Esophagus muscularis mucosa (tissue), 4 donors: ENCODE measurements at regions not wholly inside any gene's neighbourhood (a gene's known extent, or its start where the extent isn't known, plus 50 kb on each side); places are given as distances from the start of the nearest gene placed in this dataset.

Experiments
- CTCF ChIP-seq, 3 experiments: fragments of 200-600 bp in 2 of 3; fragments of 450-650 bp in 1 of 3; sonication (generic) in 2 of 3; IDR thresholded peaks; one replicate each; pipeline ENCODE4 v1.5.1; 2017 to 2019; ENCODE audit warnings: antibody characterized with exemption in 3 of 3, mild to moderate bottlenecking in 2 of 3, moderate library complexity in 1 of 3
- EP300 ChIP-seq: sonication (generic); formaldehyde crosslinking; IDR thresholded peaks from one replicate; pipeline ENCODE4 v1.6.1; 2017; ENCODE audit warnings: antibody characterized with exemption
- POLR2A ChIP-seq: fragments of 450-650 bp; IDR thresholded peaks from one replicate; pipeline ENCODE4 v1.6.1; 2017; ENCODE audit warnings: antibody characterized with exemption, moderate library complexity, mild to moderate bottlenecking, low read depth

GRCh38 chr7:47042669-47043068, 539.2 kb downstream of the TNS3 start:
- TF ChIP-seq CTCF (IDR thresholded peaks at IDR 0.05) (no peak), POLR2A (no peak), EP300 (no peak)
